ENCODE measurements at regions not wholly inside any gene's neighbourhood (a gene's known extent, or its start where the extent isn't known, plus 50 kb on each side); places are given as distances from the start of the nearest gene placed in this dataset.

DNA sequence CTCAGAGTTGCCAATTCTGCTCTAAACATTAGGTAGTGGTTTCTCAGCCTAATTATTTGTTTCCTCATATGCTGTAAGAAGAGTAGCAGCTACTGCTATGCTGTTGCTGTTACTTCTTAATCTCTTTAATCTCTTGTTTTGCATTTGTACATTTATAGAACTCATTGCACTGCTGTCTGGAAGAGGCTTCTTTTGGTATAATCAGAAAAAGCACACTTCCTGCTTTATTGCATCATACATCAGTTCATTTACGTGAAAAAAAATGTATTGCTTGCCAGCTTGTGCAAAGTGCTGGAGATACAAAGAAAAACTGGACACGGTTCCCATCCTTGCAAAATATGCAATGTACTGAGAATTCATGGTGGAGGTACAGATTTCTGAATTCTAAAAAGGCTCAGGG, 332.0 kb downstream of the GRXCR1 start:
- H3K9me3 ChIP-seq (ENCODE audit: severe bottlenecking): no peaks in the 10 kb centered on the region
- H3K4me3 ChIP-seq (ENCODE audit: severe bottlenecking): no peak overlapping the region
- no peak overlapping the region for H3K27ac ChIP-seq (ENCODE audit: poor library complexity, severe bottlenecking)
- ATAC-seq (ENCODE audit: low read depth) (no peak), DNase-seq (ENCODE audit: low spot score) (no peak)
- H3K4me1 ChIP-seq (ENCODE audit: insufficient read depth, poor library complexity, severe bottlenecking): no peaks in the 10 kb centered on the region
- H3K36me3 ChIP-seq (ENCODE audit: low read depth): no peaks in the 10 kb centered on the region
- no peaks in the 10 kb centered on the region for H3K27me3 ChIP-seq (ENCODE audit: insufficient read depth, poor library complexity, severe bottlenecking)
- TF ChIP-seq, protein P1, sequence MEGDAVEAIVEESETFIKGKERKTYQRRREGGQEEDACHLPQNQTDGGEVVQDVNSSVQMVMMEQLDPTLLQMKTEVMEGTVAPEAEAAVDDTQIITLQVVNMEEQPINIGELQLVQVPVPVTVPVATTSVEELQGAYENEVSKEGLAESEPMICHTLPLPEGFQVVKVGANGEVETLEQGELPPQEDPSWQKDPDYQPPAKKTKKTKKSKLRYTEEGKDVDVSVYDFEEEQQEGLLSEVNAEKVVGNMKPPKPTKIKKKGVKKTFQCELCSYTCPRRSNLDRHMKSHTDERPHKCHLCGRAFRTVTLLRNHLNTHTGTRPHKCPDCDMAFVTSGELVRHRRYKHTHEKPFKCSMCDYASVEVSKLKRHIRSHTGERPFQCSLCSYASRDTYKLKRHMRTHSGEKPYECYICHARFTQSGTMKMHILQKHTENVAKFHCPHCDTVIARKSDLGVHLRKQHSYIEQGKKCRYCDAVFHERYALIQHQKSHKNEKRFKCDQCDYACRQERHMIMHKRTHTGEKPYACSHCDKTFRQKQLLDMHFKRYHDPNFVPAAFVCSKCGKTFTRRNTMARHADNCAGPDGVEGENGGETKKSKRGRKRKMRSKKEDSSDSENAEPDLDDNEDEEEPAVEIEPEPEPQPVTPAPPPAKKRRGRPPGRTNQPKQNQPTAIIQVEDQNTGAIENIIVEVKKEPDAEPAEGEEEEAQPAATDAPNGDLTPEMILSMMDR (IDR thresholded peaks at IDR 0.05; ENCODE audit: poor library complexity, severe bottlenecking): no peak

DNA sequence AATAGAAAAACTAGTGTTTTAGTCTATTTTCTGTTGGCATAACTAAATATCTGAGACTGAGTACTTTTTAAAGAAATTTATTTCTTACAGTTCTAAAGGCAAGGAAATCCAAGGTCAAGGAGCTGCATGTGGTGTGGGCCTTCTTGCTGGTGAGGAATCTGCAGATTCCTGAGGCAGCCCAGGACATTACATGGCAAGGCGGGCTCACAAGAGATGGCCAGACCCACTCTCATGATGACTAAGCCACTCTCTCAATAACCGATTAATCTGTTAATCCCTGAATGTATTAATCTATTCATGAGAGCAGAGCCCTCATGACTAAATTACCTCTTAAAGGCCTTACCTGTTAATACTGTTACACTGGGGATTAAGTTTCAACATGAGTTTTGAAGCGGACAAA, 340.8 kb downstream of the GRXCR1 start:
- TF ChIP-seq, protein P1 (IDR thresholded peaks at IDR 0.05; ENCODE audit: poor library complexity, severe bottlenecking): no peak

DNA sequence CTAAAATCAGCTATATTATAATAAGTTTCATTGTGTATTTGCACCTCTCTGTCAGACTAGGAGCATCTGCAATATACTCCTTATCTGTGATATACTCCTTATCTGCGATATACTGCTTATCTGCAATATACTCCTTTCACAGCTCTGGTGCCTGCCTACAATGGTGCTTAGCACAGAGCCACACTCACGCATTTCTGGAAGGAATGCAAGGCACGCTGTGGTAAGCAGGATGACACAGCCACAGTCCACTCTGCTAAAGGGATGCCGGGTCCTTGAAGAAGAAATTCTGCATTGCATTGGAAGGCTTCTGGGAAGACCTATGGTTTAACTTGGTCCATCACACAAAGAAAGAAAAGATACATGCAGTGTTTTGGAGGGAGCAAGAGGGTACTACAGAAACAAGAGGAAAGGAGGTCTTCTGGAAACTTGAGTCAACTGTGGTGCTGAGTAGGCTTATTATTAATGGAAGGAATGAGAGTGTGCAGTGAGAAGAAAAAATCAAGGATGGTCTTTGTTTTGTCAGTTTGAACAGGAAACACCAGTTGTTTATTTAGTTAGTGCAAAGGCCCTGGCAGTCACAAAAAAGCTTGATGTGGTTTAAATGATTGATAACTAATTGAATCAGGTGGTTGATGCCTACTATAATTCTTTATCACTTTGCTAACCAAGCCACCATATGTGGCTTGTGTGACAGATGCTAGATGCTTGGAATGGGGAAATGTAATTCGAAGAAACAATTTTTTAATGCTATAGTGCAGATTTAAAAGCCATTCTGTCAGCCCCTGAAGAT, 342.3 kb downstream of the GRXCR1 start:
- TF ChIP-seq, protein P1 (IDR thresholded peaks at IDR 0.05; ENCODE audit: poor library complexity, severe bottlenecking): no peak

More for the DNA sequence above, 340.8 kb downstream of the GRXCR1 start:
- Histone ChIP-seq H3K27ac (ENCODE audit: poor library complexity, severe bottlenecking) (no peak overlapping the region), H3K4me3 (ENCODE audit: severe bottlenecking) (no peak overlapping the region), H3K4me1 (ENCODE audit: insufficient read depth, poor library complexity, severe bottlenecking) (no peaks in the 10 kb centered on the region), H3K9me3 (ENCODE audit: severe bottlenecking) (no peaks in the 10 kb centered on the region), H3K36me3 (ENCODE audit: low read depth) (no peaks in the 10 kb centered on the region), H3K27me3 (ENCODE audit: insufficient read depth, poor library complexity, severe bottlenecking) (no peaks in the 10 kb centered on the region)
- DNase-seq (ENCODE audit: low spot score) (no peak), ATAC-seq (ENCODE audit: low read depth) (no peak)

DNA sequence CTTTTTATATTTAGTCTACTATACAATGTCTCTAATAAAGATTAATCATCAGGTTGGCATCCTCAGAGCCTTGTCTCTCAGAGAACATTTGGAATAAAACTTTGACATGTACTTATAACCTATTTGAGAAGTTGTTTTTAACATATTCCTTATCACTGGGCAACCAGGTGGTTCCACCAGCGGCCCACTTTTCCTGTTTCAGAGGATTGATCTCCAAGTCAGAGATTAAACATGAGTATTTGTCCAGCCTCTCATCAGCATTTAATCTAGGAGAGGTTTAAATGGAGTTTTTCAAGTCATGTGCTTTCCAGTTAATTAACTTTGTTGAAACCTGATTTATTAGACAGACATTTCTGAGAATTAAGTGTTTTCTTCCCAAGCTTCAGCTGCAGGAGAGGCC, 345.5 kb downstream of the GRXCR1 start:
- no peak for ATAC-seq (ENCODE audit: low read depth)
- H3K27ac ChIP-seq (ENCODE audit: poor library complexity, severe bottlenecking): no peak overlapping the region
- H3K4me3 ChIP-seq (ENCODE audit: severe bottlenecking): no peak overlapping the region
- no peaks in the 10 kb centered on the region for H3K36me3 ChIP-seq (ENCODE audit: low read depth)
- peaks cover 2% of the 10 kb centered on the region for H3K4me1 ChIP-seq (ENCODE audit: insufficient read depth, poor library complexity, severe bottlenecking)
- no peaks in the 10 kb centered on the region for H3K27me3 ChIP-seq (ENCODE audit: insufficient read depth, poor library complexity, severe bottlenecking)
- H3K9me3 ChIP-seq (ENCODE audit: severe bottlenecking): no peaks in the 10 kb centered on the region
- no peak for DNase-seq (ENCODE audit: low spot score)
- TF ChIP-seq, protein P1 (IDR thresholded peaks at IDR 0.05; ENCODE audit: poor library complexity, severe bottlenecking): no peak

More for the DNA sequence above, 342.3 kb downstream of the GRXCR1 start:
- H3K27ac ChIP-seq (ENCODE audit: poor library complexity, severe bottlenecking): no peak overlapping the region
- no peaks in the 10 kb centered on the region for H3K4me1 ChIP-seq (ENCODE audit: insufficient read depth, poor library complexity, severe bottlenecking)
- H3K4me3 ChIP-seq (ENCODE audit: severe bottlenecking): no peak overlapping the region
- H3K27me3 ChIP-seq (ENCODE audit: insufficient read depth, poor library complexity, severe bottlenecking): no peaks in the 10 kb centered on the region
- H3K9me3 ChIP-seq (ENCODE audit: severe bottlenecking): no peaks in the 10 kb centered on the region
- DNase-seq (ENCODE audit: low spot score) (no peak), ATAC-seq (ENCODE audit: low read depth) (no peak)
- H3K36me3 ChIP-seq (ENCODE audit: low read depth): no peaks in the 10 kb centered on the region

DNA sequence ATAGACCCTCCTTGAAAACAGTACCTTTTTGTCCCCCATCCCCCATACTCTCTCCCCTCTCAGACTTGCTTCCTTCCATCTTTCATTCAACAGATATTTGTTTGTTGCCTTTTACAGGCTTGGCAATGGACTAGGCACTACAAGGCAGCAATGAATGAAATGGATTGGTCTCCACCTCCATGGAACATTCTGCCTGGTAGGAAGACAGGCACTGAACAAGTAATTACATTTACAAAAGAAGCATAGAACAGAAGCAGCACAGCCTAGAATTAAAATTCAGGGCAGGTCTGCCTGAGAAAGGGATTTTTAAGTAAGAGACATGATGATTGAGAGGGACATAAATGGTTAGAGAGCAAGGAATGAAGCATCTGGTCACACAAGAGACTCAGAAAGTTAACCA, 346.1 kb downstream of the GRXCR1 start:
- no peak overlapping the region for H3K4me3 ChIP-seq (ENCODE audit: severe bottlenecking)
- H3K4me1 ChIP-seq (ENCODE audit: insufficient read depth, poor library complexity, severe bottlenecking): peaks cover 2% of the 10 kb centered on the region
- H3K9me3 ChIP-seq (ENCODE audit: severe bottlenecking): no peaks in the 10 kb centered on the region
- no peak overlapping the region for H3K27ac ChIP-seq (ENCODE audit: poor library complexity, severe bottlenecking)
- DNase-seq (ENCODE audit: low spot score) (no peak), ATAC-seq (ENCODE audit: low read depth) (no peak)
- H3K36me3 ChIP-seq (ENCODE audit: low read depth): no peaks in the 10 kb centered on the region
- TF ChIP-seq, protein P1 (IDR thresholded peaks at IDR 0.05; ENCODE audit: poor library complexity, severe bottlenecking): no peak
- H3K27me3 ChIP-seq (ENCODE audit: insufficient read depth, poor library complexity, severe bottlenecking): no peaks in the 10 kb centered on the region
